ENCODE measurements at regions not wholly inside any gene's neighbourhood (a gene's known extent, or its start where the extent isn't known, plus 50 kb on each side); places are given as distances from the start of the nearest gene placed in this dataset.

GRCh38 chr6:134531188-134531551 lies 213.3 kb upstream of the SGK1 start:
- no peak overlapping the region for H3K4me2 ChIP-seq (ENCODE audit: insufficient read depth in 1 of 2, low read depth in 2 of 2, low read length in 2 of 2)
- no peak for TF ChIP-seq SUZ12 (IDR thresholded peaks at IDR 0.05; ENCODE audit: low read length)
- no peak for TF ChIP-seq CHD1 (IDR thresholded peaks at IDR 0.05; ENCODE audit: low read depth, low read length)
- TF ChIP-seq TAF7 (optimal IDR thresholded peaks at IDR 0.05; ENCODE audit: borderline replicate concordance, low read depth, low read length): no peak
- TF ChIP-seq RXRA (IDR thresholded peaks at IDR 0.05; ENCODE audit: insufficient read depth, low read depth, low read length): no peak
- no peak for TF ChIP-seq NRF1 (IDR thresholded peaks at IDR 0.05; ENCODE audit: low read depth, low read length)
- no peak for TF ChIP-seq SIRT6 (IDR thresholded peaks at IDR 0.05; ENCODE audit: low read length)
- TF ChIP-seq SIN3A (conservative IDR thresholded peaks at IDR 0.05 in 1 of 2, IDR thresholded peaks at IDR 0.05 in 1 of 2; ENCODE audit: low read depth in 1 of 2, low read length in 2 of 2): no peak
- TF ChIP-seq TBP (IDR thresholded peaks at IDR 0.05; ENCODE audit: low read depth, low read length): no peak
- no peak for TF ChIP-seq SP2 (IDR thresholded peaks at IDR 0.05; ENCODE audit: low read length)
- no peak for TF ChIP-seq BCL11A (IDR thresholded peaks at IDR 0.05; ENCODE audit: low read depth in 2 of 2, low read length in 2 of 2)
- no peak for TF ChIP-seq SRF (IDR thresholded peaks at IDR 0.05; ENCODE audit: low read depth, low read length)
- no peak overlapping the region for H3K14ac ChIP-seq (ENCODE audit: insufficient read length)
- no peak overlapping the region for H2BK12ac ChIP-seq (ENCODE audit: low read depth, low read length)
- H4K20me1 ChIP-seq (replicated peaks in 1 of 2; ENCODE audit: control insufficient read depth in 1 of 2, insufficient read depth in 2 of 2, low read length in 2 of 2): no peaks in the 10 kb centered on the region
- no peak overlapping the region for H3K18ac ChIP-seq (ENCODE audit: extremely low read depth, low read length)
- no peaks in the 10 kb centered on the region for H3K27me3 ChIP-seq (replicated peaks in 1 of 4; ENCODE audit: control insufficient read depth in 3 of 4, extremely low read depth in 1 of 4, insufficient read depth in 3 of 4, low read length in 3 of 4)
- no peak overlapping the region for H3K4ac ChIP-seq (replicated peaks; ENCODE audit: insufficient read length, low read depth, low read length)
- H4K8ac ChIP-seq (ENCODE audit: extremely low read depth, insufficient read depth, low read length): no peak overlapping the region
- H3K23ac ChIP-seq (ENCODE audit: insufficient read length): no peak overlapping the region
- H4K5ac ChIP-seq (ENCODE audit: insufficient read length, low read depth, low read length): no peak overlapping the region
- no peak overlapping the region for H2AFZ ChIP-seq (ENCODE audit: low read length)
- H3K4me1 ChIP-seq (replicated peaks in 1 of 4; ENCODE audit: control insufficient read depth in 3 of 4, insufficient read depth in 4 of 4, low read length in 3 of 4): no peaks in the 10 kb centered on the region; a peak in 1 of 7 replicates
- no peak overlapping the region for H4K91ac ChIP-seq (replicated peaks; ENCODE audit: insufficient read length, low read length)
- H3K9ac ChIP-seq (replicated peaks in 1 of 4; ENCODE audit: extremely low read depth in 1 of 4, low read depth in 3 of 4, low read length in 3 of 4): no peak overlapping the region
- H3K4me3 ChIP-seq (ENCODE audit: extremely low read depth in 1 of 4, insufficient read depth in 2 of 4, low read depth in 3 of 4, low read length in 4 of 4): no peak overlapping the region
- no peak overlapping the region for H3K56ac ChIP-seq (replicated peaks; ENCODE audit: insufficient read length, low read depth, low read length)
- H3K79me2 ChIP-seq (ENCODE audit: control insufficient read depth in 1 of 2, insufficient read depth in 2 of 2, low read length in 2 of 2): no peaks in the 10 kb centered on the region
- H3K23me2 ChIP-seq (ENCODE audit: low read depth, low read length): no peaks in the 10 kb centered on the region
- FAIRE-seq (no peak), DNase-seq (ENCODE audit: low read depth in 1 of 2, low spot score in 2 of 2) (no peak)
- H3K36me3 ChIP-seq (ENCODE audit: control insufficient read depth in 2 of 4, insufficient read depth in 4 of 4, low read length in 3 of 4): no peaks in the 10 kb centered on the region
- H2BK120ac ChIP-seq (replicated peaks; ENCODE audit: low read depth, low read length): no peak overlapping the region
- WGBS, 2 experiments (ENCODE audit: extremely low coverage in 1 of 2, insufficient coverage in 1 of 2, insufficient read length in 1 of 2, insufficient replicate concordance in 2 of 2, low coverage in 1 of 2, low lambda C conversion rate in 2 of 2, missing lambda C conversion rate in 1 of 2): 92% methylated on average over 2 of the region's 2 CpGs; no CpG with 5 or more reads in 1 of the 2 experiments
- no peak overlapping the region for H3K27ac ChIP-seq (ENCODE audit: low read depth, low read length)
- H3K9me3 ChIP-seq (ENCODE audit: insufficient read depth in 2 of 2, low read depth in 1 of 2, low read length in 1 of 2): no peaks in the 10 kb centered on the region
- POLR2A ChIA-PET (ENCODE audit: partially characterized antibody): no interaction called here
- H2BK15ac ChIP-seq (ENCODE audit: low read length): no peak overlapping the region
- no peak overlapping the region for H2AK5ac ChIP-seq (ENCODE audit: low read depth, low read length)
- CTCF ChIA-PET (ENCODE audit: partially characterized antibody): interaction anchor here (0.9 kb wide), 1 partner anchor 29 kb away, joined by 3 read pairs; no protein-coding TSS in a partner anchor
- H2BK5ac ChIP-seq (ENCODE audit: low read depth, low read length): no peak overlapping the region
- H2BK20ac ChIP-seq (ENCODE audit: low read length): no peak overlapping the region
- H3K79me1 ChIP-seq (ENCODE audit: low read depth, low read length): no peaks in the 10 kb centered on the region
